ENCODE measurements at regions not wholly inside any gene's neighbourhood (a gene's known extent, or its start where the extent isn't known, plus 50 kb on each side); places are given as distances from the start of the nearest gene placed in this dataset.
A peak's percentile ranks its signal among the peaks of the same experiment; 100 is the strongest.

GRCh38 chr5:118555727-118556126, 432.6 kb downstream of the DTWD2 start:
- no peak for DNase-seq
- Histone ChIP-seq H3K27me3 (no peaks in the 10 kb centered on the region), H3K9me3 (no peaks in the 10 kb centered on the region), H3K36me3 (no peaks in the 10 kb centered on the region), H3K4me3 (no peak overlapping the region), H3K27ac (no peak overlapping the region), H3K4me1 (no peaks in the 10 kb centered on the region)
- no peak for TF ChIP-seq CTCF (IDR thresholded peaks at IDR 0.05)
- intact Hi-C loops (cut with DNase I), result no loop called here
- ATAC-seq, result no peak

- H3K36me3 ChIP-seq, result no peaks in the 10 kb centered on the region
- H3K4me1 ChIP-seq, result no peaks in the 10 kb centered on the region
- no peak for ATAC-seq
- no peaks in the 10 kb centered on the region for H3K9me3 ChIP-seq
- no peaks in the 10 kb centered on the region for H3K27me3 ChIP-seq
- no peak overlapping the region for H3K4me3 ChIP-seq
- TF ChIP-seq CTCF (IDR thresholded peaks at IDR 0.05), result no peak
- DNase-seq, result no peak
- intact Hi-C loops (cut with DNase I), result no loop called here
- no peak overlapping the region for H3K27ac ChIP-seq
Observed at GRCh38 chr5:118554981-118555380, 433.4 kb downstream of the DTWD2 start.

- TF ChIP-seq CTCF (IDR thresholded peaks at IDR 0.05), result no peak
- Histone ChIP-seq H3K27ac (no peak overlapping the region), H3K4me1 (no peaks in the 10 kb centered on the region), H3K4me3 (no peak overlapping the region), H3K9me3 (no peaks in the 10 kb centered on the region), H3K27me3 (no peaks in the 10 kb centered on the region), H3K36me3 (no peaks in the 10 kb centered on the region)
- DNase-seq (no peak), ATAC-seq (no peak)
- intact Hi-C loops (cut with DNase I), result no loop called here
Observed at GRCh38 chr5:118554241-118554640, 434.1 kb downstream of the DTWD2 start.

GRCh38 chr5:118553662-118554061, 434.7 kb downstream of the DTWD2 start:
- no peak overlapping the region for H3K27ac ChIP-seq
- TF ChIP-seq CTCF (IDR thresholded peaks at IDR 0.05), result no peak
- DNase-seq (no peak), ATAC-seq (peak; percentile 23)
- no peaks in the 10 kb centered on the region for H3K4me1 ChIP-seq
- H3K9me3 ChIP-seq, result no peaks in the 10 kb centered on the region
- H3K4me3 ChIP-seq, result no peak overlapping the region
- intact Hi-C loops (cut with DNase I), result no loop called here
- no peaks in the 10 kb centered on the region for H3K27me3 ChIP-seq
- no peaks in the 10 kb centered on the region for H3K36me3 ChIP-seq

GRCh38 chr5:118552731-118553360, 435.5 kb downstream of the DTWD2 start:
- no peak for ATAC-seq
- Histone ChIP-seq H3K4me1 (no peaks in the 10 kb centered on the region), H3K36me3 (no peaks in the 10 kb centered on the region), H3K27me3 (no peaks in the 10 kb centered on the region), H3K4me3 (no peak overlapping the region), H3K9me3 (no peaks in the 10 kb centered on the region), H3K27ac (no peak overlapping the region)
- intact Hi-C loops (cut with DNase I), result no loop called here
- no peak for DNase-seq
- no peak for TF ChIP-seq CTCF (IDR thresholded peaks at IDR 0.05)

GRCh38 chr5:118552146-118552545, 436.2 kb downstream of the DTWD2 start:
- no peaks in the 10 kb centered on the region for H3K9me3 ChIP-seq
- no peaks in the 10 kb centered on the region for H3K36me3 ChIP-seq

More at GRCh38 chr5:118552146-118552545, 436.2 kb downstream of the DTWD2 start:
- no peak for DNase-seq
- intact Hi-C loops (cut with DNase I), result no loop called here
- TF ChIP-seq CTCF (IDR thresholded peaks at IDR 0.05), result no peak
- no peaks in the 10 kb centered on the region for H3K4me1 ChIP-seq
- no peaks in the 10 kb centered on the region for H3K27me3 ChIP-seq
- no peak overlapping the region for H3K4me3 ChIP-seq
- H3K27ac ChIP-seq, result no peak overlapping the region
- ATAC-seq, result no peak
